Endodermal cell (in vitro differentiated cells): ENCODE measurements at regions not wholly inside any gene's neighbourhood (a gene's known extent, or its start where the extent isn't known, plus 50 kb on each side); places are given as distances from the start of the nearest gene placed in this dataset.
A peak's percentile ranks its signal among the peaks of the same experiment; 100 is the strongest.

ENCODE experiments used
- DNase-seq: peaks from one replicate; pipeline ENCODE4 v3.0.0-alpha.2; 2017
- H3K27ac ChIP-seq: 2 replicates; pipeline ENCODE4 v1.5.1; 2013; ENCODE audit warnings: mild to moderate bottlenecking, low read depth, low read length, moderate library complexity
- H3K27me3 ChIP-seq: 2 replicates; pipeline ENCODE4 v1.6.1; 2013; ENCODE audit warnings: mild to moderate bottlenecking, low read length, moderate library complexity; ENCODE audit not compliant: insufficient read depth, control insufficient read depth, poor library complexity, severe bottlenecking
- H3K36me3 ChIP-seq: 2 replicates; pipeline ENCODE4 v1.7.0; 2013; ENCODE audit warnings: mild to moderate bottlenecking, low read length, moderate library complexity; ENCODE audit not compliant: control insufficient read depth, insufficient read depth
- H3K4me1 ChIP-seq: one replicate; pipeline ENCODE4 v1.7.0; 2013; ENCODE audit warnings: low read length; ENCODE audit not compliant: control insufficient read depth, insufficient read depth
- H3K4me3 ChIP-seq: 2 replicates; pipeline ENCODE4 v1.5.1; 2013; ENCODE audit warnings: mild to moderate bottlenecking, low read length, moderate library complexity
- H3K9ac ChIP-seq: 2 replicates; pipeline ENCODE4 v1.6.1; 2013; ENCODE audit warnings: mild to moderate bottlenecking, low read length, moderate library complexity; ENCODE audit not compliant: poor library complexity, severe bottlenecking; ENCODE audit errors: extremely low read depth
- H3K9me3 ChIP-seq: 2 replicates; pipeline ENCODE4 v1.6.1; 2013; ENCODE audit warnings: mild to moderate bottlenecking, low read length, moderate library complexity; ENCODE audit not compliant: control insufficient read depth
- H3K27ac Mint-ChIP-seq: 2 replicates; pipeline ENCODE4 v1.8.0; 2020; ENCODE audit warnings: mixed read lengths
- H3K27me3 Mint-ChIP-seq: 2 replicates; pipeline ENCODE4 v1.8.0; 2021; ENCODE audit warnings: mild to moderate bottlenecking, mixed read lengths; ENCODE audit not compliant: insufficient read depth
- H3K36me3 Mint-ChIP-seq: 2 replicates; pipeline ENCODE4 v1.8.0; 2020; ENCODE audit warnings: low read depth, mixed read lengths
- H3K4me1 Mint-ChIP-seq: 2 replicates; pipeline ENCODE4 v1.8.0; 2020; ENCODE audit warnings: mixed read lengths
- H3K4me3 Mint-ChIP-seq: 2 replicates; pipeline ENCODE4 v1.8.0; 2020; ENCODE audit warnings: mild to moderate bottlenecking, moderate library complexity, mixed read lengths
- H3K9me3 Mint-ChIP-seq: 2 replicates; pipeline ENCODE4 v1.8.0; 2020; ENCODE audit warnings: mild to moderate bottlenecking, mixed read lengths
- CTCF ChIP-seq: fragments of 200-600 bp; sonication (generic); conservative IDR thresholded peaks from 2 replicates; pipeline ENCODE4 v1.5.0; 2021; ENCODE audit warnings: antibody characterized with exemption, mild to moderate bottlenecking
- WGBS, 2 experiments: methylation state at CpG; one replicate each; pipeline versions ENCODE4 v1.1.5 to v1.1.7; 2013; ENCODE audit warnings: missing lambda C conversion rate in 2 of 2, mixed read lengths in 1 of 2; ENCODE audit not compliant: insufficient coverage in 1 of 2, insufficient read length in 1 of 2; 5-methylcytosine and 5-hydroxymethylcytosine counted together

GRCh38 chr11:130718120-130718519 is 198.2 kb downstream of the SNX19 start:
- Histone ChIP-seq H3K4me1 (no peaks in the 10 kb centered on the region), H3K9ac (no peak overlapping the region), H3K36me3 (no peaks in the 10 kb centered on the region), H3K9me3 (no peaks in the 10 kb centered on the region), H3K27ac (no peak overlapping the region), H3K4me3 (no peak overlapping the region), H3K27me3 (no peaks in the 10 kb centered on the region)
- H3K27me3 Mint-ChIP-seq = peaks cover 11% of the 10 kb centered on the region
- H3K27ac Mint-ChIP-seq = no peak overlapping the region
- H3K36me3 Mint-ChIP-seq = no peaks in the 10 kb centered on the region
- H3K9me3 Mint-ChIP-seq = no peaks in the 10 kb centered on the region
- no peaks in the 10 kb centered on the region for H3K4me1 Mint-ChIP-seq
- WGBS, 2 experiments = 85 to 90% methylated on average over 6 of the region's 6 CpGs
- no peak for TF ChIP-seq CTCF
- H3K4me3 Mint-ChIP-seq = no peak overlapping the region
- peak; percentile 24 for DNase-seq

- H3K4me3 ChIP-seq = no peak overlapping the region
- no peak overlapping the region for H3K27ac ChIP-seq
- TF ChIP-seq CTCF = no peak
- Mint-ChIP-seq H3K4me1 (no peaks in the 10 kb centered on the region), H3K4me3 (no peak overlapping the region), H3K9me3 (no peaks in the 10 kb centered on the region), H3K27me3 (peaks cover 11% of the 10 kb centered on the region), H3K36me3 (no peaks in the 10 kb centered on the region), H3K27ac (no peak overlapping the region)
- H3K36me3 ChIP-seq = no peaks in the 10 kb centered on the region
- DNase-seq = peak; percentile 22
- H3K9me3 ChIP-seq = no peaks in the 10 kb centered on the region
- H3K27me3 ChIP-seq = no peaks in the 10 kb centered on the region
- H3K9ac ChIP-seq = no peak overlapping the region
- H3K4me1 ChIP-seq = no peaks in the 10 kb centered on the region
- WGBS, 2 experiments = 91 to 92% methylated on average over 7 to 14 of the region's 14 CpGs
Observed at GRCh38 chr11:130719220-130719915, 196.9 kb downstream of the SNX19 start.

- Histone ChIP-seq H3K9me3 (no peaks in the 10 kb centered on the region), H3K36me3 (no peaks in the 10 kb centered on the region), H3K27me3 (no peaks in the 10 kb centered on the region), H3K4me3 (no peak overlapping the region), H3K27ac (no peak overlapping the region), H3K4me1 (no peaks in the 10 kb centered on the region), H3K9ac (no peak overlapping the region)
- Mint-ChIP-seq H3K36me3 (no peaks in the 10 kb centered on the region), H3K27ac (no peak overlapping the region), H3K27me3 (peaks cover 6% of the 10 kb centered on the region), H3K4me3 (no peak overlapping the region), H3K4me1 (peaks cover 5% of the 10 kb centered on the region), H3K9me3 (no peaks in the 10 kb centered on the region)
- no peak for TF ChIP-seq CTCF
- WGBS, 2 experiments = 88 to 94% methylated on average over 2 to 27 of the region's 27 CpGs
- peak; percentile 47 for DNase-seq
Observed at GRCh38 chr11:130720232-130721022, 195.9 kb downstream of the SNX19 start.
